ENCODE measurements at regions not wholly inside any gene's neighbourhood (a gene's known extent, or its start where the extent isn't known, plus 50 kb on each side); places are given as distances from the start of the nearest gene placed in this dataset.

DNA sequence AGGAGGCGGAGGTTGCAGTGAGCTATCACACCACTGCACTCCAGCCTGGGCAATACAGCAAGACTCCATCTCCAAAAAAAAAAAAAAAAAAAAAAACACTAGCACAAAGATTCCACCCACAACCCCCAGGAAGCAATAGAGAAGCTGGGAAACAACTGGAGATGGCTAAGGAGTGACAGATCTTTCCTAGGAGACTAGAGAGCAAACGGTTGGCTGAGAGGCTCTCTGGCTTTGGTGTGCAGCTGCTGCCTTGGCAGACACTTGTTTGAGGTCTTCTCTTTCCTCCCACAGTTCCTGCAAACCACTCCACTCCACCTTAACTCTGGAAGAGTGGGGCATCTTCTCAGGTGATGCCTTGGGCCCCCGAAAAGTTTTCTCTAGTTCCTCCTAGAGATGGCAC, 78.5 kb upstream of the LANCL2 start:
- H3K9me3 ChIP-seq, result no peaks in the 10 kb centered on the region
- no peak overlapping the region for H3K27ac ChIP-seq
- H3K4me3 ChIP-seq, result no peak overlapping the region
- TF ChIP-seq, protein P1, sequence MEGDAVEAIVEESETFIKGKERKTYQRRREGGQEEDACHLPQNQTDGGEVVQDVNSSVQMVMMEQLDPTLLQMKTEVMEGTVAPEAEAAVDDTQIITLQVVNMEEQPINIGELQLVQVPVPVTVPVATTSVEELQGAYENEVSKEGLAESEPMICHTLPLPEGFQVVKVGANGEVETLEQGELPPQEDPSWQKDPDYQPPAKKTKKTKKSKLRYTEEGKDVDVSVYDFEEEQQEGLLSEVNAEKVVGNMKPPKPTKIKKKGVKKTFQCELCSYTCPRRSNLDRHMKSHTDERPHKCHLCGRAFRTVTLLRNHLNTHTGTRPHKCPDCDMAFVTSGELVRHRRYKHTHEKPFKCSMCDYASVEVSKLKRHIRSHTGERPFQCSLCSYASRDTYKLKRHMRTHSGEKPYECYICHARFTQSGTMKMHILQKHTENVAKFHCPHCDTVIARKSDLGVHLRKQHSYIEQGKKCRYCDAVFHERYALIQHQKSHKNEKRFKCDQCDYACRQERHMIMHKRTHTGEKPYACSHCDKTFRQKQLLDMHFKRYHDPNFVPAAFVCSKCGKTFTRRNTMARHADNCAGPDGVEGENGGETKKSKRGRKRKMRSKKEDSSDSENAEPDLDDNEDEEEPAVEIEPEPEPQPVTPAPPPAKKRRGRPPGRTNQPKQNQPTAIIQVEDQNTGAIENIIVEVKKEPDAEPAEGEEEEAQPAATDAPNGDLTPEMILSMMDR (IDR thresholded peaks at IDR 0.05), result no peak
- TF ChIP-seq POLR2A (IDR thresholded peaks at IDR 0.05), result no peak
- no peaks in the 10 kb centered on the region for H3K4me1 ChIP-seq
- WGBS, 2 donors, result 61 to 62% methylated on average over 2 of the region's 3 CpGs
- intact Hi-C loops (cut with DNase I), result no loop called here
- H3K36me3 ChIP-seq, result no peaks in the 10 kb centered on the region
- peaks cover 0 to 7% (median 0%) of the 10 kb centered on the region in 4 donors for H3K27me3 ChIP-seq
- DNase-seq, result no peak

DNA sequence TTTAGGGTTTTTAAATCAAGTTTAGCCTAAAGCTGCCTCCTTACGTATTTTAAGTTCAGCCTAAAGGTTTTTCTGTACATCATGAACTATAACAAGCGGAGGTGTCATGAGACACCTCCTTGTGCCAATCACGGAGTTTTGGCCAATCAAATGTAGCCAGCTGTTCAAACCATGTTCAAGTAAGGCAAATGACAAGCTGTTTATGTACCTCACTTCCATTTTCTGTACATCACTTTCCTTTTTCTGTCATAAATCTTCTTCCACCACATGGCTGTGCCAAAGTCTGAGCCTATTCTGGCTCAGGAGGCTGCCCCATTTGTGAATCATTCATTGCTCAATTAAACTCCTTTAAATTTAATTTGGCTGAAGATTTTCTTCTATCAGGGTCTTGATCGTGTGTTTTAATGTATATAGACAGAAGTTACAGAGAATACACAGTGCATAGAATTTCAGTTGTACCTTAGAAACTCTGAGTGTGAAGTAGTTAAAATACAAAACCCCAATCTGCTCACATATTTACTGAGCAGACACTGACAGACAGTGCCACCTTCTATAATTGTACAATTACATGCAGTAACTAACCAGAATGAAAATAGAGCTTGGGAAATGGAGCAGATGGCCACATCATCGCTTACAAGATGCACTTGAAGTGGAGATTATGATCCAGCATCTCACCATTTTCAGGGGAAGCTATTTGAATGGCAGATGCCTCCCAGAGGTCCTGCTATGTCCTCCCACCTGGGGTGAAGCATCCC, 76.9 kb upstream of the LANCL2 start:
- WGBS, 2 donors, result 69% methylated on average over 5 of the region's 5 CpGs
- intact Hi-C loops (cut with DNase I), result no loop called here

DNA sequence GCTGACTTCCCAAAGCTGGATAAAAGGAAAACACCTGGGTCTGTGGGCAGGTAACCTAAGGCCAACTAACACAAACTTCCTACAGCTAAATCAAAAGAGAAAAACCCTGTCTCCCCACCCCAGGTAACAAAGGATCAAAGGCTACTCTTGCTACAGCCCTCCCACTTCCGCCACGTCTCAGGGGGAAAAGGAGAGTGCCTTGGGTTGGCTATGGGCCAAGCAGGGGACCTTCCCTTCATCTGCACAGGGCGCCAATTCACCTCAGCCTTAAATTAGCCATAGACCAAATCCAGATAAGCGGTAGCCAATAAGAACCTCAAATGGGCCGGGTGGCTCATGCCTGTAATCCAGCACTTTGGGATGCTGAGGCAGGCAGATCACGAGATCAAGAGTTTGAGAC, 69.1 kb upstream of the LANCL2 start:
- 63 to 66% methylated on average over 2 to 4 of the region's 6 CpGs for WGBS, 2 donors
- TF ChIP-seq, protein P1 (IDR thresholded peaks at IDR 0.05), result no peak
- no peak for TF ChIP-seq POLR2A (IDR thresholded peaks at IDR 0.05)
- Histone ChIP-seq H3K27me3 (peaks cover 0 to 26% (median 0%) of the 10 kb centered on the region in 4 donors), H3K9me3 (no peaks in the 10 kb centered on the region), H3K4me1 (no peaks in the 10 kb centered on the region), H3K4me3 (no peak overlapping the region), H3K27ac (no peak overlapping the region), H3K36me3 (no peaks in the 10 kb centered on the region)
- DNase-seq, result no peak
- intact Hi-C loops (cut with DNase I), result no loop called here

More for the DNA sequence above, 76.9 kb upstream of the LANCL2 start:
- H3K27ac ChIP-seq, result no peak overlapping the region
- no peak for DNase-seq
- no peaks in the 10 kb centered on the region for H3K4me1 ChIP-seq
- H3K27me3 ChIP-seq, result peaks cover 0 to 7% (median 0%) of the 10 kb centered on the region in 4 donors
- H3K4me3 ChIP-seq, result no peak overlapping the region
- no peaks in the 10 kb centered on the region for H3K36me3 ChIP-seq
- no peak for TF ChIP-seq POLR2A (IDR thresholded peaks at IDR 0.05)
- TF ChIP-seq, protein P1 (IDR thresholded peaks at IDR 0.05), result no peak
- no peaks in the 10 kb centered on the region for H3K9me3 ChIP-seq

DNA sequence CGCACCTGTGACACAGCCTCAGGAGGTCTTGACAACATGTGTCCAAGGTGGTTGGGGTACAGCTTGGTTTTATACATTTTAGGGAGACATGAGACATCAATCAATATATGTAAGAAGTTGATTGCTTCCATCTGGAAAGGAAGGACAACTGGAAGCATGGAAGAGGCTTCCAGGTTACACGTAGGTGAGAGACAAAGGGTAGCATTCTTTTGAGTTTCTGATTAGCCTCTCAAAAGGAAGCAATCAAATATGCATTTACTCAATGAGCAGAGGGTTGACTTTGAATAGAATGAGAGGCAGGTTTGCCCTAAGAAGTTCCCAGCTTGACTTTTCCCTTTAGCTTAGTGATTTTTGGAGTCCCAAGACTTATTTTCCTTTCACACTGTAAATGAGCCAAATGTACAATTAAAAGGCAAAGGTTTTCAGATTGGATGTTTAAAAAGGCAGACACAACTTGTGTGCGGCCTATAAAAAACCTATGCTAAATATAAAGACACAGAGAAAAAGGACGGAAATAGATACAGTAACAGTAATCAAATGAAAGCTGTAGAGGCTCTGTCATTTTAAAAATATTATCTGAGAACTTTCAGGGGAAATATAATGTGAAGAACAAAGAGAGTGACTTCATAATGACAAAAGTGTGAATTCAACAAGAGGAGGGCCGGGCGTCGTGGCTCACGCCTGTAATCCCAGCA, 65.7 kb upstream of the LANCL2 start:
- Histone ChIP-seq H3K27me3 (peaks cover 0 to 38% (median 0%) of the 10 kb centered on the region in 4 donors), H3K9me3 (no peaks in the 10 kb centered on the region), H3K36me3 (no peaks in the 10 kb centered on the region), H3K4me1 (no peaks in the 10 kb centered on the region), H3K4me3 (no peak overlapping the region), H3K27ac (no peak overlapping the region)
- no peak for DNase-seq
- WGBS, 2 donors, result 60 to 77% methylated on average over 8 of the region's 8 CpGs
- no peak for TF ChIP-seq POLR2A (IDR thresholded peaks at IDR 0.05)
- TF ChIP-seq, protein P1 (IDR thresholded peaks at IDR 0.05), result no peak
- intact Hi-C loops (cut with DNase I), result no loop called here

DNA sequence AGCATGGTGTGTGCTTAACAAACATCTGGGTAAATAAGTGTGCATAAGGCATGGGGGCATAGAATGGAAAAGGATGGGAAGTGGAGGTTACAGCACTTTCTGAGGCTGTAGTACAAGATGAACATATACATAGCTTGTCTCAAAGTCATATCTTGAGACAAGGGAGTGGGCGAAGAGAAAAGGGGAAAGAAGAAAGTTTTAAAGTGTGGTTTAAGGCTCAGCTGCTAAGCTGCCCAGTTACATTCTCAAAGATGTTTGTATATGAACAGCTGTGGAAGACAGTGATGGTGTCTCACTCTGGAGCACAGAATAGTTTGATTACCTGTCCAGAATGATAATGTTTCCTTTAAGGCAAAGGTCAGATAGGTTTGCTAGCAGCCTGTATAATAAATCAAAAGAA, 61.9 kb upstream of the LANCL2 start:
- no peak for TF ChIP-seq POLR2A (IDR thresholded peaks at IDR 0.05)
- TF ChIP-seq, protein P1 (IDR thresholded peaks at IDR 0.05), result no peak
- intact Hi-C loops (cut with DNase I), result no loop called here

More for the DNA sequence above, 61.9 kb upstream of the LANCL2 start:
- no peak overlapping the region for H3K27ac ChIP-seq
- H3K4me3 ChIP-seq, result no peak overlapping the region
- 61 to 91% methylated on average over 1 of the region's 1 CpG for WGBS, 2 donors
- H3K36me3 ChIP-seq, result no peaks in the 10 kb centered on the region
- DNase-seq, result no peak
- H3K27me3 ChIP-seq, result peaks cover 0 to 29% (median 0%) of the 10 kb centered on the region in 4 donors
- H3K4me1 ChIP-seq, result no peaks in the 10 kb centered on the region
- H3K9me3 ChIP-seq, result no peaks in the 10 kb centered on the region
